GM18507 (cell line): ENCODE measurements at regions not wholly inside any gene's neighbourhood (a gene's known extent, or its start where the extent isn't known, plus 50 kb on each side); places are given as distances from the start of the nearest gene placed in this dataset.
"Not testable (repeated sequence)": the region's sequence is repeated elsewhere in the genome, so short reads cannot be mapped to it uniquely, and the experiment has no call there.

Experiments used
- DNase-seq: peaks from one replicate; pipeline ENCODE4 v3.0.0; 2011; ENCODE audit warnings: low read depth; ENCODE audit not compliant: insufficient read length; ENCODE audit errors: extremely low spot score
- FAIRE-seq: peaks from 2 replicates; lab custom pipeline; 2011; peaks lifted over from hg19 to GRCh38; lab: Jason Lieb, UNC

DNA sequence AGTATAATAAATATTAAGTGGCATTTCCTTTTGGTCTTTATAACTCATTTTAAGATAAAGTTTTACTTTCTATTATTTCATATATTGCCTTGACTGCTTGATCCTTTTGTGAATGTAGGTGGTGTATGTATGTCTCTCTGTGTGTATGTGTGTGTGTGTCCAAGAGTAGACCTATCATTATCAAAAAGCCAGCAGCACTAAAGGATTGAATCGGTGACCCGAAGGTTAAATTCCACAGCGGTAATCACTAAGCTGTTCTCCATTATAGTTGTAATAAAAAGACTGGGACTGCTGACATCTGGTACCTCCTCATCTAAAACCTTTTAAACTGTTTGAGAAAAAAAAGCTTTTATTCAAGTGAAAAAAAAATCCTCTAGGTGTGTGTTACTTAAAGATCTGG lies 1014.8 kb downstream of the PCDH7 start:
- FAIRE-seq (no peak), DNase-seq (no peak)

DNA sequence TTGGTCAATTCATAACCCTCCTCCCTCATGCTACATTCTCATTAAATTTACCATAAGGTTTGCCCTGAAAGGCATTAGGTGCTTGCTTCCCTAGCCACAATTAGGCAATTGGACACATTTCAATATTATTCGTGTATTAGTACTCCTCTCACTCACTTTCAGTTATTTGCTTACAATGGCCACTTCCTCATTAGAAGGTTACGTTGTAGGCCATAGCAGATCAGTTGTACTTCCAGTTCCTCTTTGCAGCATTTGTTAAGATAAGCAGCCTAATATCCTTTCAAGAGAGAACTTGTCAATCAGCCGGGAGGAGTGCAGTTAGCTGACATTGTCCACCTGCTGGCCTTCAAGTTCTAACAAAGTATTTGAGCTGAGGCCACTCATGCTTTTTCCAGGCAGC lies 1017.2 kb downstream of the PCDH7 start:
- no peak for DNase-seq
- FAIRE-seq = no peak

DNA sequence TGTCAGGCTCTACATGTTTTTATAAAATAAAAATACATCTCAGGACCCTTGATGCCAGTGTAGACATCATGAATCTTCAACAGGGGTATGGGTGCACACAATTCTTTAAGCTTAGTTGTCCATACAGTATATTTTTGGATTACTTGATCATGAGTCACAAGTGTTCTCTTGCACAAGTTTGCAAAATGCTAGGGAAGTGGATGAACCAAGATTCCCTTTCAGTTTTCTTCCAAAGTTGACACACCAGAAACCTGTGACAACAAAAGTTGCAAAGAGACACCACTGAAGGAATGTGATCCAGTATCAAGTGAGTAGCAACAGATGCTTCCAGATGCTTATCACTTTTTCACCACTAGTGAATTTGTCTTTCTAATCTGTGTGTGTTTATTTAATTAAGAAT lies 1021.2 kb downstream of the PCDH7 start:
- no peak for FAIRE-seq
- DNase-seq = no peak

GRCh38 chr4:31748382-31748781 lies 1028.2 kb downstream of the PCDH7 start:
- FAIRE-seq = no peak
- no peak for DNase-seq

- DNase-seq, FAIRE-seq: not testable (repeated sequence)
Measured at GRCh38 chr4:31750581-31750980, 1030.4 kb downstream of the PCDH7 start.

DNA sequence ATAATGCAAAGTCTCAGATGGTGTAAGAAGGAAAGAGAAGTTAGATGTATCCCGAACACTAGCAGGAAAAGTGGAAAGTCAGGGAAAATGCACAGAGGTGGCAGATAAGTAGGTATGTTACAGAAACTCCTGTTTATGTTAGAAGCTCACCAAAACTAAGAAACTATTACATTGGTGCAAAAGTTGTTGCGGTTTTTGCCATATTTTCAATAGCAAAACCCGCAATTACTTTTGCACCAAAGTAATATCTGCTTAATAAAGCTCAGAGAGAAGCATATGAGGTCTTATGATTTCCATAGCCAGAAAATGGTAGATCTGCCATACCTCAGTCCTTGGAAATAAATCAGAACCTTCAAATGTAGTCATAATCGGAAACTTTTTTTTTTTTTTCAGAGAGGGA lies 1035.6 kb downstream of the PCDH7 start:
- DNase-seq = no peak
- no peak for FAIRE-seq

DNA sequence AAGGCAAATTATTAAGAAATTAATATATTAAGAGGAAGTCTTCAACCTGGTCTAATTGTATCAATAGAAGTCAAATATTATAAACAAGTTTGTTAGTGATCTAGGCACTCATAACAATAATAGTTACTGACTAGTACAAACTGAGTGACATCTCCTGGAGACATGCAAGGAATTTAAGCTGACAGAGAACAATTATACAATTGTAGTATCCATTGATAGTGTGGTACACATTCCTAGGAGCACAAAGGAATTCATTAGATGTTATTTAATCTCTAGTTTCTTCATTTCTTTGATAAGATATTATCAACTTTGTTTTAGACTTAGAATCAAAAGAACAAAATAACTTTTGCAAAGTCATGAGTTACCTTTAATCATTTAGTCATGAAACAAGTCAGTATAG lies 1048.6 kb downstream of the PCDH7 start:
- FAIRE-seq = no peak
- no peak for DNase-seq

- no peak for DNase-seq
- FAIRE-seq = no peak
Measured at GRCh38 chr4:31783311-31783710, 1063.1 kb downstream of the PCDH7 start.

DNA sequence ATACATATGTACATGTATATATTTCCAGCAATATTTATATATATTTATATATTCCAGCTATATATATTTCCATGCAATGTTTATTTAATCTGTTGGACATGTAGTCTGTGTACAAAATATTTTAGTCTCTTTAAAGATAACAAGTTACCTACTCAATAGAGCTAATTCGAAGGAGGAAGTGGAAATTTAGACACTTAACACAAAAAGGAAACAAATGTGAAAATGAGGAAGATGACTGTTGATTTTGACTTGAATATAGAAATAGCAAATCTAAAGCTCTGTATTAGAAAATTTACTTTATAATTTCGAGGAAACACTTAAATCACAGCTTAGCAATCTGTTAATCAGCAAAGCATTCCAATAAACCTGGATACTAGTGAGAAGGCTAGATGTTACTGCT lies 1064.4 kb downstream of the PCDH7 start:
- FAIRE-seq = no peak

GRCh38 chr4:31787701-31788100 lies 1067.5 kb downstream of the PCDH7 start:
- DNase-seq (no peak), FAIRE-seq (no peak)

More for the DNA sequence above, 1064.4 kb downstream of the PCDH7 start:
- DNase-seq = no peak

DNA sequence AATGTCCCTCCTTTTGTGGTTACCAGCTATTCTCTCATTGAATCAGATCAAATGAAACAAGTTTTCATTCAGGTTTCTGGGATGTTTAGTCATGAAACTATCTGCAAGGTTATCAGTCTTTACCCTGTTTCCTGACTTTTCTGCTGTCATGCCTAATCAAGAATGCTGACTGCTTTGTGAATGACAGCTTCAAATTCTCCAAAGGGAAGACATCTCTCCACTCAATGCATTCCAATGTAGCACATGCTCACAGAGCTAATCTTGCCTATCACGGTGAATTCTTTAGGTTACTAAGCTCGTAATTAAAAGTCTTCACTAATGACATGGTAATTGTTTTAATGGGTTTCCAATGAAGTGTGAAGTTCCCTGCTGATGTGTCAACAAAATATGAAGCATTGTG lies 1068.5 kb downstream of the PCDH7 start:
- DNase-seq (no peak), FAIRE-seq (no peak)

GRCh38 chr4:31791666-31792065 lies 1071.5 kb downstream of the PCDH7 start:
- DNase-seq (no peak), FAIRE-seq (no peak)

DNA sequence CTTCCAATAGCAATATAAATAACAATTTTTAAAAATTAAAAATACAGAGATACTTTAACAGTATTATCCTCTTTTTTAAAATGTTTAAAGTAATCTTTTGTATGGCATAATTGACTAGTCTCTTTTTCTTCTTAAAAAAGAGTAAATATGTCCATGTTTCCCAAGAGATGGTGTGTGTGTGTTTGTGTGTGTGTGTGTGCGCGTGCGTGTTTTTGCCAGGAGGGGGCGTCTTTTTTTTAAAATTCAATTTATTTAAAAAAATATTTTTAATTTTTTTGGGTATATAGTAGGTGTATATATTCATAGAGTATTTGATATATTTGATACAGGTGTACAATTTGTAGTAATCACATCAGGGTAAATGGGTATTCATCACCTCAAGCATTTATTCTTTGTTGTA lies 1073.7 kb downstream of the PCDH7 start:
- FAIRE-seq = no peak
- DNase-seq = no peak

GRCh38 chr4:31797052-31797451 lies 1076.9 kb downstream of the PCDH7 start:
- FAIRE-seq, DNase-seq: not testable (repeated sequence)

DNA sequence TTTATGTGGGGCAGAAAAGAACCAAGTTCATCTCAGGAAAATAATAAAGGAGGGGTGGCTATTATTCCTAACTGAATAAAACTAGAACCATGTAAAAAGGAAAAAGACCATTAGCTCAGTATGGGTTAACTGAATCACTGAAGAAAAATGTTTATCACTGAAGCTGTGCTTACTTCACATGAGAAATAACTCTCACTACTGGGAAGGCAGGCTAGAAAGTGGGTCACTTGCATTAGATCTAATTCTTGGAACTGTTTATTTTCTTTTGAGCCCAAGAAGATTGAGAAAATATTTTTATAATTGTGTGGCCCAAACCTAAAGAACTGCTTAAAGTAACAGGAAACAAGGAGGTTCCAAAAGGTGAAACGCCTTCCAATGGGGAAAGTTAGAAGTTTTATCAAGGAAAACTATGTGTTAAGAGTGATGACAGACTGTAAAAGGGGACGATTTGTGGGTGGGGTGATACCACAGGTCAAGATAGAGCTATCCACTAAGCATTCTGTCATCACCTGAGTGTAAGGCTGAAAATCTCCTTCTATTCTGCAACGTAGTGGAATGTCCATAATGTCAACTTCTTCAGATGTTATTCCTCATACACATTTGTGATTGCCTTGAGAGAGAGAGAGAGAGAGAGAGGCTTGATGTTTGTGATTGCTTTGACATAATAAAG lies 1083.5 kb downstream of the PCDH7 start:
- DNase-seq (no peak), FAIRE-seq (no peak)

GRCh38 chr4:31807036-31807435 lies 1086.9 kb downstream of the PCDH7 start:
- FAIRE-seq (no peak), DNase-seq (no peak)

GRCh38 chr4:31844350-31844749 lies 1124.2 kb downstream of the PCDH7 start:
- no peak for DNase-seq
- no peak for FAIRE-seq

GRCh38 chr4:31851946-31852345 lies 1131.8 kb downstream of the PCDH7 start:
- no peak for FAIRE-seq
- DNase-seq = no peak

- FAIRE-seq (no peak), DNase-seq (no peak)
Measured at GRCh38 chr4:31877429-31877828, 1157.3 kb downstream of the PCDH7 start.

- DNase-seq, FAIRE-seq: not testable (repeated sequence)
Measured at GRCh38 chr4:31880837-31881236, 1160.7 kb downstream of the PCDH7 start.

- FAIRE-seq (no peak), DNase-seq (no peak)
Measured at GRCh38 chr4:31896349-31896748, 1176.2 kb downstream of the PCDH7 start.

DNA sequence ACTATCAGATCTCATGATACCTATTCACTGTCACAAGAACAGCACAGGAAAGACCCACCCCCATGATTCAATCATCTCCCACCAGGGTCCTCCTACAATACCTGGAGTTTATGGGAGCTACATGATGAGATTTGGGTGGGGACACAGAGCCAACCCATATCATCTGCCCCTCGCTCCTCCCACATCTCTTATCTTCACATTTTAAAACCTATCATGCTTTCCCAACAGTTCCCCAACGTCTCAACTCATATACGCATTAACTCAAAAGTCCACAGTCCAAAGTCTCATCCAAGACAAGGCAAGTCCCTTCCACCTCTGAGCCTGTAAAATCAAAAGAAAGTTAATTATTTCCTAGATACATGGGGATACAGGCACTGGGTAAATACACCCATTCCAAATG lies 1185.2 kb downstream of the PCDH7 start:
- no peak for FAIRE-seq
- DNase-seq = no peak
